HCT116 (cell line): ENCODE measurements at regions not wholly inside any gene's neighbourhood (a gene's known extent, or its start where the extent isn't known, plus 50 kb on each side); places are given as distances from the start of the nearest gene placed in this dataset.

ENCODE experiments used
- ATAC-seq: fragments of 200-7000 bp; cut with Tn5 transposase; 2 replicates; pipeline ENCODE4 v1.9.1; 2020; ENCODE audit warnings: mild to moderate bottlenecking, moderate library complexity
- BruUV-seq: library from RNA; stranded (reverse); fragments of 400-500 nt; replicated peaks from 2 replicates; lab custom pipeline; 2021; lab: Mats Ljungman, UMichigan
- CTCF ChIA-PET: fragments of 300-600 bp; sonication (Branson Sonifier 250); formaldehyde crosslinking; loops from one replicate; lab custom pipeline; 2021; ENCODE audit warnings: antibody characterized with exemption; lab: Charles Lee
- POLR2A ChIA-PET: fragments of 300-600, 350-600 bp; sonication (Branson Sonifier 250); formaldehyde crosslinking; loops from one replicate; lab custom pipeline; 2021; ENCODE audit warnings: antibody characterized with exemption; lab: Charles Lee
- RAD21 ChIA-PET, 2 experiments: fragments of 300-600 bp; sonication (Branson Sonifier 250); formaldehyde crosslinking; loops; one replicate each; lab custom pipeline; 2023; ENCODE audit warnings: low total read pairs in 2 of 2; ENCODE audit not compliant: uncharacterized antibody in 2 of 2, unreplicated experiment in 2 of 2, low non-redundant PET in 1 of 2; lab: Charles Lee
- DNase-seq: peaks from one replicate; pipeline ENCODE4 v3.0.0-alpha.2; 2010; ENCODE audit warnings: low read depth, low spot score
- H2AFZ ChIP-seq: fragments of 200-600 bp; shearing (Covaris generic), sonication (generic); 2 replicates; pipeline ENCODE4 v1.6.1; 2017; ENCODE audit warnings: low read depth, mixed run types, mixed read lengths, antibody characterized with exemption, low read length; ENCODE audit not compliant: poor library complexity, severe bottlenecking
- H3K27ac ChIP-seq: 2 replicates; pipeline ENCODE4 v1.5.1; 2012; ENCODE audit warnings: low read depth, low read length
- H3K27me3 ChIP-seq: fragments of 200-600 bp; sonication (generic); 2 replicates; pipeline ENCODE4 v1.6.1; 2016; ENCODE audit warnings: mixed run types, low read length, mixed read lengths; ENCODE audit not compliant: insufficient read depth
- H3K36me3 ChIP-seq, 2 experiments: fragments of 200-500 bp in 1 of 2; fragments of 200-600 bp in 1 of 2; sonication (Bioruptor generic) in 1 of 2; sonication (generic) in 1 of 2; 2 replicates each; pipeline versions ENCODE4 v1.5.1 to v1.6.1; 2014 to 2016; ENCODE audit warnings: low read length in 2 of 2, inconsistent platforms in 1 of 2, mixed read lengths in 1 of 2, mixed run types in 1 of 2; ENCODE audit not compliant: insufficient read depth in 2 of 2, control insufficient read depth in 1 of 2
- H3K4me1 ChIP-seq, 2 experiments: fragments of 200-600 bp in 1 of 2; sonication (generic) in 1 of 2; 2 replicates each; pipeline versions ENCODE4 v1.5.1 to v1.6.1; 2012 to 2017; ENCODE audit warnings: low read length in 2 of 2, inconsistent platforms in 1 of 2, mild to moderate bottlenecking in 1 of 2, mixed read lengths in 1 of 2, mixed run types in 1 of 2, moderate library complexity in 1 of 2; ENCODE audit not compliant: insufficient read depth in 2 of 2, control insufficient read depth in 1 of 2
- H3K4me2 ChIP-seq: fragments of 200-600 bp; sonication (generic); 2 replicates; pipeline ENCODE4 v1.6.1; 2017; ENCODE audit warnings: mixed run types, low read length, mixed read lengths
- H3K4me3 ChIP-seq, 2 experiments: fragments of 200-600 bp in 1 of 2; sonication (generic) in 1 of 2; replicated peaks in 1 of 2; 2 replicates each; pipeline ENCODE4 v1.5.1; 2011 to 2016; ENCODE audit warnings: low read length in 2 of 2, control low read depth in 1 of 2, low read depth in 1 of 2, mild to moderate bottlenecking in 1 of 2, mixed read lengths in 1 of 2, mixed run types in 1 of 2
- H3K79me2 ChIP-seq: fragments of 200-600 bp; sonication (generic); 2 replicates; pipeline ENCODE4 v1.6.1; 2017; ENCODE audit warnings: mild to moderate bottlenecking, mixed run types, low read length, moderate library complexity, mixed read lengths; ENCODE audit not compliant: insufficient read depth
- H3K9ac ChIP-seq: fragments of 200-600 bp; sonication (generic); 2 replicates; pipeline ENCODE4 v1.6.1; 2016; ENCODE audit warnings: low read length, mixed read lengths
- H3K9me2 ChIP-seq: fragments of 200-600 bp; sonication (generic), shearing (Covaris generic); 2 replicates; pipeline ENCODE4 v1.6.1; 2017; ENCODE audit warnings: mixed run types, mild to moderate bottlenecking, moderate library complexity; ENCODE audit not compliant: insufficient read depth
- H3K9me3 ChIP-seq, 2 experiments: fragments of 200-500 bp in 1 of 2; fragments of 200-600 bp in 1 of 2; sonication (Bioruptor generic) in 1 of 2; sonication (generic) in 1 of 2; 2 replicates each; pipeline ENCODE4 v1.6.1; 2014 to 2017; ENCODE audit warnings: low read length in 2 of 2, mixed read lengths in 2 of 2, inconsistent platforms in 1 of 2, low read depth in 1 of 2, mild to moderate bottlenecking in 1 of 2, mixed run types in 1 of 2, moderate library complexity in 1 of 2; ENCODE audit not compliant: control insufficient read depth in 1 of 2, insufficient read depth in 1 of 2
- H4K20me1 ChIP-seq: fragments of 200-600 bp; sonication (generic), shearing (Covaris generic); 2 replicates; pipeline ENCODE4 v1.6.1; 2017; ENCODE audit warnings: mixed run types, mild to moderate bottlenecking, moderate library complexity; ENCODE audit not compliant: insufficient read depth
- CBX3 ChIP-seq: IDR thresholded peaks from 2 replicates; pipeline ENCODE4 v1.6.1; 2012; ENCODE audit warnings: low read depth
- CEBPB ChIP-seq: IDR thresholded peaks from 2 replicates; pipeline ENCODE4 v1.6.1; 2012; ENCODE audit warnings: low read depth
- ELF1 ChIP-seq: IDR thresholded peaks from 2 replicates; pipeline ENCODE4 v1.6.1; 2012; ENCODE audit warnings: low read depth, borderline replicate concordance
- EZH2 ChIP-seq: fragments of 200-600 bp; sonication (generic); IDR thresholded peaks from 2 replicates; pipeline ENCODE4 v1.6.1; 2017; ENCODE audit warnings: antibody characterized with exemption, mixed run types
- FOSL1 ChIP-seq: IDR thresholded peaks from 2 replicates; pipeline ENCODE4 v1.6.1; 2012; ENCODE audit warnings: low read depth
- MAX ChIP-seq: IDR thresholded peaks from 2 replicates; pipeline ENCODE4 v1.6.1; 2012
- POLR2A ChIP-seq: IDR thresholded peaks from 2 replicates; pipeline ENCODE4 v1.7.0; 2011; ENCODE audit warnings: borderline replicate concordance; ENCODE audit not compliant: insufficient read depth, insufficient read length; ENCODE audit errors: extremely low read depth
- POLR2AphosphoS5 ChIP-seq: IDR thresholded peaks from 2 replicates; pipeline ENCODE4 v1.6.1; 2011; ENCODE audit warnings: mild to moderate bottlenecking, low read depth, low read length, moderate library complexity
- RAD21 ChIP-seq: IDR thresholded peaks from 2 replicates; pipeline ENCODE4 v1.6.1; 2012; ENCODE audit warnings: low read depth, mild to moderate bottlenecking
- REST ChIP-seq: IDR thresholded peaks from 2 replicates; pipeline ENCODE4 v1.6.1; 2012; ENCODE audit warnings: low read depth
- SP1 ChIP-seq: IDR thresholded peaks from 2 replicates; pipeline ENCODE4 v1.6.1; 2012; ENCODE audit warnings: low read depth
- TCF7L2 ChIP-seq: IDR thresholded peaks from 2 replicates; pipeline ENCODE4 v1.7.0; 2011; ENCODE audit warnings: borderline replicate concordance, inconsistent platforms; ENCODE audit not compliant: insufficient read depth, insufficient read length; ENCODE audit errors: extremely low read depth
- YY1 ChIP-seq: IDR thresholded peaks from 2 replicates; pipeline ENCODE4 v1.6.1; 2011; ENCODE audit warnings: low read length, low read depth, moderate library complexity, mild to moderate bottlenecking; ENCODE audit not compliant: insufficient replicate concordance; ENCODE audit errors: extremely low read depth
- intact Hi-C: fragments of 100-400 bp; cut with micrococcal nuclease; formaldehyde crosslinking; loops from 2 replicates; pipeline ENCODE4 v1.10.0; 2022
- TF ChIP-seq, protein P1 (sequence below): IDR thresholded peaks from 2 replicates; pipeline ENCODE4 v1.6.1; 2011; ENCODE audit warnings: mild to moderate bottlenecking, low read length, moderate library complexity; ENCODE audit not compliant: insufficient replicate concordance; ENCODE audit errors: extremely low read depth

DNA sequence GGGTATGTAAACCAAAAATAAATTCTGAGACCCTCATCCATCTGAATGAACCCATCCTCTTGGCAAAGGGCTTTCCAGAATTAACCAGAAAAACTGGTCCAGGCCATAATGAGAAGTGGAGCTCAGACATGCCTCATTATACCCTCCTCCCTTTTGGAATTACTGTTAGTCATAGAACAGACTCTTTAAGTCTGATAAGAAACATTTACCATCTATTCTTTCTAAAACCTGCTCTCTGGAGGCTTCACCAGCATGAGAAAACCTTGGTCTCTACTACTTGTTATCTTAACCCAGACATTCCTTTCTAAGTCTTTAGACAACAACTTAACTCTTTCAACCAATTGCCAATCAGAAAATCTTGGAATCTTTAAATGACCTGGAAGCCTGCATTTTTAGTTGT is 82.8 kb downstream of the QPCT start:
- ATAC-seq (no peak), DNase-seq (no peak)
- Histone ChIP-seq H3K4me2 (no peak overlapping the region), H3K4me3 (no peak overlapping the region), H3K79me2 (no peaks in the 10 kb centered on the region), H3K27ac (no peak overlapping the region), H3K9me2 (no peaks in the 10 kb centered on the region), H3K9me3 (no peaks in the 10 kb centered on the region)
- no TSS peak for BruUV-seq
- TF ChIP-seq YY1: no peak
- TF ChIP-seq, protein P1, sequence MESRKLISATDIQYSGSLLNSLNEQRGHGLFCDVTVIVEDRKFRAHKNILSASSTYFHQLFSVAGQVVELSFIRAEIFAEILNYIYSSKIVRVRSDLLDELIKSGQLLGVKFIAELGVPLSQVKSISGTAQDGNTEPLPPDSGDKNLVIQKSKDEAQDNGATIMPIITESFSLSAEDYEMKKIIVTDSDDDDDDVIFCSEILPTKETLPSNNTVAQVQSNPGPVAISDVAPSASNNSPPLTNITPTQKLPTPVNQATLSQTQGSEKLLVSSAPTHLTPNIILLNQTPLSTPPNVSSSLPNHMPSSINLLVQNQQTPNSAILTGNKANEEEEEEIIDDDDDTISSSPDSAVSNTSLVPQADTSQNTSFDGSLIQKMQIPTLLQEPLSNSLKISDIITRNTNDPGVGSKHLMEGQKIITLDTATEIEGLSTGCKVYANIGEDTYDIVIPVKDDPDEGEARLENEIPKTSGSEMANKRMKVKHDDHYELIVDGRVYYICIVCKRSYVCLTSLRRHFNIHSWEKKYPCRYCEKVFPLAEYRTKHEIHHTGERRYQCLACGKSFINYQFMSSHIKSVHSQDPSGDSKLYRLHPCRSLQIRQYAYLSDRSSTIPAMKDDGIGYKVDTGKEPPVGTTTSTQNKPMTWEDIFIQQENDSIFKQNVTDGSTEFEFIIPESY: no peak
- TF ChIP-seq SP1: no peak
- no peak for TF ChIP-seq RAD21
- no peak for TF ChIP-seq TCF7L2
- TF ChIP-seq REST: no peak
- no peak for TF ChIP-seq FOSL1
- TF ChIP-seq EZH2: no peak
- TF ChIP-seq ELF1: no peak
- TF ChIP-seq CBX3: no peak
- no peak for TF ChIP-seq CEBPB
- TF ChIP-seq POLR2A: no peak
- TF ChIP-seq MAX: no peak
- TF ChIP-seq POLR2AphosphoS5: no peak
- TF ChIP-seq, all 23 proteins: peak for 0
- ChIA-PET RAD21 (no interaction called here), POLR2A (no interaction called here), CTCF (interaction anchor here (1.9 kb wide), 1 partner anchor 405 kb away, joined by 4 read pairs; no protein-coding TSS in a partner anchor)
- H4K20me1 ChIP-seq: no peaks in the 10 kb centered on the region
- H3K27me3 ChIP-seq: no peaks in the 10 kb centered on the region
- no peaks in the 10 kb centered on the region for H3K36me3 ChIP-seq
- H3K4me1 ChIP-seq: no peaks in the 10 kb centered on the region
- no peak overlapping the region for H3K9ac ChIP-seq
- intact Hi-C loops: no loop called here
- no peak overlapping the region for H2AFZ ChIP-seq
